ENCODE measurements at regions not wholly inside any gene's neighbourhood (a gene's known extent, or its start where the extent isn't known, plus 50 kb on each side); places are given as distances from the start of the nearest gene placed in this dataset.

- no peak for TF ChIP-seq CTCF (conservative IDR thresholded peaks at IDR 0.05)
- no peak overlapping the region for H3K27ac ChIP-seq
These were observed 67.9 kb upstream of the PCDH19 start for GRCh38 chrX:100477958-100478357.

- no peak for TF ChIP-seq CTCF (conservative IDR thresholded peaks at IDR 0.05)
- H3K27ac ChIP-seq = no peak overlapping the region
These were observed 67.4 kb upstream of the PCDH19 start for GRCh38 chrX:100477467-100477866.
